BE2C (cell line): ENCODE measurements at regions not wholly inside any gene's neighbourhood (a gene's known extent, or its start where the extent isn't known, plus 50 kb on each side); places are given as distances from the start of the nearest gene placed in this dataset.

Experiments used
- DNase-seq: peaks from one replicate; pipeline ENCODE4 v3.0.0-alpha.2; 2020
- H3K27me3 ChIP-seq: fragments of 250-450 bp; sonication (Bioruptor Pico); 2 replicates; pipeline ENCODE4 v1.5.1; 2020; ENCODE audit warnings: mild to moderate bottlenecking
- H3K36me3 ChIP-seq: fragments of 250-450 bp; sonication (Bioruptor Pico); 2 replicates; pipeline ENCODE4 v1.5.1; 2020; ENCODE audit warnings: mild to moderate bottlenecking
- H3K4me1 ChIP-seq: fragments of 250-450 bp; sonication (Bioruptor Pico); 2 replicates; pipeline ENCODE4 v1.5.1; 2020
- H3K4me3 ChIP-seq: 2 replicates; pipeline ENCODE4 v1.5.1; 2011; ENCODE audit warnings: low read depth, low read length
- H3K9me3 ChIP-seq: fragments of 250-450 bp; sonication (Bioruptor Pico); 2 replicates; pipeline ENCODE4 v1.5.1; 2020
- CTCF ChIP-seq: IDR thresholded peaks from 2 replicates; pipeline ENCODE4 v1.5.1; 2012; ENCODE audit warnings: mild to moderate bottlenecking, low read depth, low read length

GRCh38 chr4:19803406-19803805 lies 448.3 kb upstream of the SLIT2 start:
- no peaks in the 10 kb centered on the region for H3K4me1 ChIP-seq
- no peaks in the 10 kb centered on the region for H3K9me3 ChIP-seq
- no peak overlapping the region for H3K4me3 ChIP-seq
- H3K36me3 ChIP-seq, result no peaks in the 10 kb centered on the region
- DNase-seq, result no peak
- no peaks in the 10 kb centered on the region for H3K27me3 ChIP-seq
- TF ChIP-seq CTCF, result no peak

- no peak for TF ChIP-seq CTCF
- no peaks in the 10 kb centered on the region for H3K4me1 ChIP-seq
- DNase-seq, result no peak
- H3K4me3 ChIP-seq, result no peak overlapping the region
- no peaks in the 10 kb centered on the region for H3K36me3 ChIP-seq
- H3K27me3 ChIP-seq, result no peaks in the 10 kb centered on the region
- no peaks in the 10 kb centered on the region for H3K9me3 ChIP-seq
Observed at GRCh38 chr4:19793831-19794230, 457.9 kb upstream of the SLIT2 start.

- no peak for DNase-seq
- no peak for TF ChIP-seq CTCF
- H3K4me3 ChIP-seq, result no peak overlapping the region
Observed at GRCh38 chr4:19791422-19792123, 460.1 kb upstream of the SLIT2 start.

GRCh38 chr4:19786616-19787015 lies 465.1 kb upstream of the SLIT2 start:
- TF ChIP-seq CTCF, result no peak

More at GRCh38 chr4:19791422-19792123, 460.1 kb upstream of the SLIT2 start:
- Histone ChIP-seq H3K4me1 (no peaks in the 10 kb centered on the region), H3K27me3 (no peaks in the 10 kb centered on the region), H3K9me3 (no peaks in the 10 kb centered on the region), H3K36me3 (no peaks in the 10 kb centered on the region)

GRCh38 chr4:19783667-19784223 lies 468.0 kb upstream of the SLIT2 start:
- Histone ChIP-seq H3K4me3 (no peak overlapping the region), H3K36me3 (no peaks in the 10 kb centered on the region), H3K4me1 (no peaks in the 10 kb centered on the region), H3K9me3 (no peaks in the 10 kb centered on the region; the same call in 1 of the 2 replicates), H3K27me3 (no peaks in the 10 kb centered on the region)
- no peak for DNase-seq
- no peak for TF ChIP-seq CTCF

More at GRCh38 chr4:19786616-19787015, 465.1 kb upstream of the SLIT2 start:
- H3K36me3 ChIP-seq, result no peaks in the 10 kb centered on the region
- no peak for DNase-seq
- H3K27me3 ChIP-seq, result no peaks in the 10 kb centered on the region
- no peak overlapping the region for H3K4me3 ChIP-seq
- no peaks in the 10 kb centered on the region for H3K4me1 ChIP-seq
- H3K9me3 ChIP-seq, result no peaks in the 10 kb centered on the region; the same call in 1 of the 2 replicates

- DNase-seq, result no peak
- Histone ChIP-seq H3K27me3 (no peaks in the 10 kb centered on the region), H3K9me3 (no peaks in the 10 kb centered on the region; the same call in 1 of the 2 replicates), H3K36me3 (no peaks in the 10 kb centered on the region), H3K4me1 (no peaks in the 10 kb centered on the region), H3K4me3 (no peak overlapping the region)
- TF ChIP-seq CTCF, result no peak
Observed at GRCh38 chr4:19780871-19781270, 470.8 kb upstream of the SLIT2 start.
